CD14-positive monocyte (primary cell): ENCODE measurements at regions not wholly inside any gene's neighbourhood (a gene's known extent, or its start where the extent isn't known, plus 50 kb on each side); places are given as distances from the start of the nearest gene placed in this dataset.

Experiments
- DNase-seq, 3 donors: peaks; one replicate each; pipeline ENCODE4 v3.0.0-alpha.2; 2011 to 2022
- H2AFZ ChIP-seq: 2 replicates; pipeline ENCODE4 v1.6.0; 2012; ENCODE audit warnings: mild to moderate bottlenecking, low read depth, low read length, inconsistent platforms; ENCODE audit not compliant: insufficient read depth, poor library complexity, severe bottlenecking
- H3K27ac ChIP-seq, 2 donors: 1 replicate in 1 of 2; 2 replicates in 1 of 2; pipeline ENCODE4 v1.5.1; 2012 to 2013; ENCODE audit warnings: low read length in 2 of 2, control low read depth in 1 of 2, inconsistent platforms in 1 of 2, low read depth in 1 of 2, mild to moderate bottlenecking in 1 of 2
- H3K27me3 ChIP-seq, 2 donors: one replicate each; pipeline versions ENCODE4 v1.6.0 to v1.6.1; 2011 to 2013; ENCODE audit warnings: low read length in 2 of 2; ENCODE audit not compliant: control insufficient read depth in 2 of 2, insufficient read depth in 2 of 2
- H3K36me3 ChIP-seq, 2 donors: replicated peaks in 1 of 2; 1 replicate in 1 of 2; 2 replicates in 1 of 2; pipeline versions ENCODE4 v1.5.1 to v1.6.1; 2012 to 2013; ENCODE audit warnings: low read length in 2 of 2, control low read depth in 1 of 2, inconsistent platforms in 1 of 2, mild to moderate bottlenecking in 1 of 2; ENCODE audit not compliant: insufficient read depth in 2 of 2, control insufficient read depth in 1 of 2
- H3K4me1 ChIP-seq, 2 donors: 1 replicate in 1 of 2; 2 replicates in 1 of 2; pipeline versions ENCODE4 v1.5.1 to v1.6.1; 2012 to 2013; ENCODE audit warnings: low read length in 2 of 2, control low read depth in 1 of 2, inconsistent platforms in 1 of 2, mild to moderate bottlenecking in 1 of 2, moderate library complexity in 1 of 2; ENCODE audit not compliant: insufficient read depth in 2 of 2, control insufficient read depth in 1 of 2
- H3K4me2 ChIP-seq: replicated peaks from 2 replicates; pipeline ENCODE3; 2012; ENCODE audit warnings: low read length, moderate library complexity, mild to moderate bottlenecking; ENCODE audit not compliant: poor library complexity, severe bottlenecking; ENCODE audit errors: extremely low read depth
- H3K4me3 ChIP-seq, 3 experiments: fragments of 200-600 bp in 1 of 3; sonication (generic) in 1 of 3; replicated peaks in 1 of 3; 1 replicate in 2 of 3; 2 replicates in 1 of 3; pipeline ENCODE4 v1.5.1; 2011 to 2013; ENCODE audit warnings: low read length in 3 of 3, mild to moderate bottlenecking in 3 of 3, control low read depth in 2 of 3, low read depth in 2 of 3, inconsistent platforms in 1 of 3, moderate library complexity in 1 of 3
- H3K79me2 ChIP-seq: 2 replicates; pipeline ENCODE4 v1.6.0; 2012; ENCODE audit warnings: mild to moderate bottlenecking, control low read depth, inconsistent platforms, low read length, moderate library complexity; ENCODE audit not compliant: insufficient read depth
- H3K9ac ChIP-seq: 2 replicates; pipeline ENCODE4 v1.6.0; 2017; ENCODE audit warnings: low read length, mild to moderate bottlenecking; ENCODE audit not compliant: insufficient read depth, poor library complexity, severe bottlenecking
- H3K9me3 ChIP-seq, 2 donors: replicated peaks in 1 of 2; 1 replicate in 1 of 2; 2 replicates in 1 of 2; pipeline versions ENCODE4 v1.5.1 to v1.6.1; 2012 to 2013; ENCODE audit warnings: low read length in 2 of 2, control low read depth in 1 of 2; ENCODE audit not compliant: control insufficient read depth in 1 of 2, insufficient read depth in 1 of 2
- H4K20me1 ChIP-seq: 2 replicates; pipeline ENCODE4 v1.6.0; 2012; ENCODE audit warnings: mild to moderate bottlenecking, low read length, control low read depth, moderate library complexity; ENCODE audit not compliant: insufficient read depth
- H3K27ac Mint-ChIP-seq, 7 donors: one replicate each; pipeline ENCODE4 v1.8.0; 2020; ENCODE audit warnings: mild to moderate bottlenecking in 7 of 7, mixed read lengths in 7 of 7, moderate library complexity in 6 of 7, inconsistent platforms in 2 of 7
- H3K27me3 Mint-ChIP-seq, 3 donors: one replicate each; pipeline ENCODE4 v1.8.0; 2021 to 2022; ENCODE audit warnings: low read depth in 3 of 3, mild to moderate bottlenecking in 3 of 3, mixed read lengths in 3 of 3, moderate library complexity in 3 of 3, inconsistent platforms in 1 of 3
- H3K36me3 Mint-ChIP-seq, 2 donors: one replicate each; pipeline ENCODE4 v1.8.0; 2020; ENCODE audit warnings: mixed read lengths in 2 of 2, inconsistent platforms in 1 of 2, mild to moderate bottlenecking in 1 of 2
- H3K4me1 Mint-ChIP-seq: one replicate; pipeline ENCODE4 v1.8.0; 2020; ENCODE audit warnings: mild to moderate bottlenecking, mixed read lengths
- H3K4me3 Mint-ChIP-seq, 2 donors: one replicate each; pipeline ENCODE4 v1.8.0; 2020; ENCODE audit warnings: mild to moderate bottlenecking in 2 of 2, mixed read lengths in 2 of 2, moderate library complexity in 1 of 2
- H3K9me3 Mint-ChIP-seq, 7 donors: one replicate each; pipeline ENCODE4 v1.8.0; 2020 to 2022; ENCODE audit warnings: mixed read lengths in 7 of 7, mild to moderate bottlenecking in 6 of 7, moderate library complexity in 6 of 7, inconsistent platforms in 2 of 7
- WGBS: methylation state at CpG from one replicate; pipeline ENCODE4 v1.1.5; 2013; ENCODE audit warnings: missing lambda C conversion rate; ENCODE audit not compliant: insufficient coverage; 5-methylcytosine and 5-hydroxymethylcytosine counted together
- intact Hi-C, 2 donors: fragments of 100-400 bp; cut with micrococcal nuclease; formaldehyde crosslinking; loops; one replicate each; pipeline versions ENCODE4 v1.15.0 to v1.15.1; 2023
- TF ChIP-seq, protein P1 (sequence below): fragments of 200-600 bp; IDR thresholded peaks from one replicate; pipeline ENCODE4 v1.8.0; 2022; ENCODE audit warnings: antibody characterized with exemption, mild to moderate bottlenecking

GRCh38 chr4:153067376-153067775, 131.3 kb downstream of the FHDC1 start:
- Mint-ChIP-seq H3K27me3 (peaks cover 0 to 3% (median 1%) of the 10 kb centered on the region in 3 donors), H3K4me3 (no peak overlapping the region), H3K4me1 (no peaks in the 10 kb centered on the region), H3K27ac (no peak overlapping the region), H3K9me3 (peaks cover 0 to 3% (median 0%) of the 10 kb centered on the region in 7 donors), H3K36me3 (no peaks in the 10 kb centered on the region)
- H3K4me2 ChIP-seq, result no peak overlapping the region
- 80% methylated on average over 1 of the region's 1 CpG for WGBS
- no peaks in the 10 kb centered on the region for H3K9me3 ChIP-seq
- no peaks in the 10 kb centered on the region for H3K79me2 ChIP-seq
- TF ChIP-seq, protein P1, sequence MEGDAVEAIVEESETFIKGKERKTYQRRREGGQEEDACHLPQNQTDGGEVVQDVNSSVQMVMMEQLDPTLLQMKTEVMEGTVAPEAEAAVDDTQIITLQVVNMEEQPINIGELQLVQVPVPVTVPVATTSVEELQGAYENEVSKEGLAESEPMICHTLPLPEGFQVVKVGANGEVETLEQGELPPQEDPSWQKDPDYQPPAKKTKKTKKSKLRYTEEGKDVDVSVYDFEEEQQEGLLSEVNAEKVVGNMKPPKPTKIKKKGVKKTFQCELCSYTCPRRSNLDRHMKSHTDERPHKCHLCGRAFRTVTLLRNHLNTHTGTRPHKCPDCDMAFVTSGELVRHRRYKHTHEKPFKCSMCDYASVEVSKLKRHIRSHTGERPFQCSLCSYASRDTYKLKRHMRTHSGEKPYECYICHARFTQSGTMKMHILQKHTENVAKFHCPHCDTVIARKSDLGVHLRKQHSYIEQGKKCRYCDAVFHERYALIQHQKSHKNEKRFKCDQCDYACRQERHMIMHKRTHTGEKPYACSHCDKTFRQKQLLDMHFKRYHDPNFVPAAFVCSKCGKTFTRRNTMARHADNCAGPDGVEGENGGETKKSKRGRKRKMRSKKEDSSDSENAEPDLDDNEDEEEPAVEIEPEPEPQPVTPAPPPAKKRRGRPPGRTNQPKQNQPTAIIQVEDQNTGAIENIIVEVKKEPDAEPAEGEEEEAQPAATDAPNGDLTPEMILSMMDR, result no peak
- no peaks in the 10 kb centered on the region for H4K20me1 ChIP-seq
- no peaks in the 10 kb centered on the region for H3K36me3 ChIP-seq
- H3K4me3 ChIP-seq, result no peak overlapping the region
- DNase-seq, result no peak
- intact Hi-C loops, result no loop called here
- no peak overlapping the region for H2AFZ ChIP-seq
- H3K4me1 ChIP-seq, result no peaks in the 10 kb centered on the region
- no peak overlapping the region for H3K27ac ChIP-seq
- no peaks in the 10 kb centered on the region for H3K27me3 ChIP-seq
- no peak overlapping the region for H3K9ac ChIP-seq

DNA sequence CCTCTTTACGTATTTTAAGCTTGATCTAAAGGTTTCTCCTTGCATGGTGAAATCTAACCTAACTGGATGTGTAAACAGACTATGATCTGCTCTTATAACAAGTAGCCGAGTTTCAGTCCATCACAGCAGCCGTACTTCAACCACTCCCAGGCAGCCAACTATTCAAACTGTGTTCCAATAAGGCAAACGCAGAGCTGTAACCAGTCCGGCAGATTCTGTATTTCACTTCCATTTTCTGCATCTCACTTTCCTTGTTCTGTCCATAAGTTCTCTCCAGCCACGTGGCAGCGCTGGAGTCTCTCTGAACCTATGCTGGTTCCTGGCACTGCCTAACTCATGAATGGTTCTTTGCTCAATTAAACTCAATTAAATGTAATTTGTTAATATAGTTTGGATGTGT, 132.6 kb downstream of the FHDC1 start:
- Histone ChIP-seq H3K4me1 (no peaks in the 10 kb centered on the region), H2AFZ (no peak overlapping the region), H3K79me2 (no peaks in the 10 kb centered on the region), H3K27me3 (no peaks in the 10 kb centered on the region), H4K20me1 (no peaks in the 10 kb centered on the region), H3K36me3 (no peaks in the 10 kb centered on the region), H3K9me3 (no peaks in the 10 kb centered on the region), H3K4me3 (no peak overlapping the region), H3K9ac (no peak overlapping the region), H3K27ac (no peak overlapping the region), H3K4me2 (no peak overlapping the region)
- intact Hi-C loops, result no loop called here
- 94% methylated on average over 5 of the region's 7 CpGs for WGBS
- Mint-ChIP-seq H3K36me3 (no peaks in the 10 kb centered on the region), H3K4me1 (no peaks in the 10 kb centered on the region), H3K4me3 (no peak overlapping the region), H3K9me3 (peaks cover 0 to 3% (median 0%) of the 10 kb centered on the region in 7 donors), H3K27ac (no peak overlapping the region), H3K27me3 (peaks cover 0 to 3% (median 0%) of the 10 kb centered on the region in 3 donors)
- TF ChIP-seq, protein P1, result no peak
- no peak for DNase-seq
